ENCODE measurements at regions not wholly inside any gene's neighbourhood (a gene's known extent, or its start where the extent isn't known, plus 50 kb on each side); places are given as distances from the start of the nearest gene placed in this dataset.

DNA sequence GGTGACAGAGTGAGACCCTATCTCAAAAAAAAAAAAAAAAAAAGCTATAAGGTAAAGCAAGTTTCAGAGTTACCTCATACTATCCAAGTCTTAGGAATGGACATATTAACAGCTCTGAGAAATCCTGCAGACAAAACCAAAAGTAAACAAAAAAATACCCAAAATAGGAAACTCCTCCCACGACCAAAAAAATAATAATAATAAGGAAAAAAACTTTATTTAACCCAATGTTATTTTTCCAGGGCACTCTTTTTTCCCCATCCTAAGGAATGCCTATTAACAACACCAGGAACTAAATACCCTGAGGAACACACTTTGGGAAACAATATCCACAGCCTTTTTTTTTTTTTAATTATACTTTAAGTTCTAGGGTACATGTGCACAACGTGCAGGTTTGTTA is 135.5 kb upstream of the CCND2 start:
- H3K27me3 Mint-ChIP-seq: no peaks in the 10 kb centered on the region
- no peaks in the 10 kb centered on the region for H3K36me3 Mint-ChIP-seq
- H3K27ac Mint-ChIP-seq: no peak overlapping the region
- H3K9me3 Mint-ChIP-seq: no peaks in the 10 kb centered on the region
- no peak for ATAC-seq
- no peak overlapping the region for H3K4me3 Mint-ChIP-seq
- peaks cover 59% of the 10 kb centered on the region for H3K4me1 Mint-ChIP-seq

DNA sequence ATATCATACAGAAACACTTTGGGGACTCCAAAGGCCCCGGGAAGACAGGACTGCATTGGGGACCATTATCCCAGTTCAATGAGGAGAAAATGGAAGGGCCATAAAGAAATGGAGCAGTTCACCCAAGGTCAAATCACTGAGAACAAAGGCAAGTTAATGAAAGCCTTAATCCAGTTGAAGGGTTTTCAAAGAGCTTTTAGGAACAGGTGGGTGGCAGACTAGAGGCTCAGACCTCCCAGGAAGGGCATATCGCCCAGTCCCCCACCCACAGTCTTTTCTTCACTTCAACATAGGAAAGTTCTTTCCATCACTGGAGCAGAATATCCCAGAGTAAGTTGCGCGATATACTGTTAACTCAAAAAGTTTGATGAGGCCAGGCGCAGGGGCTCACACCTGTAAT is 136.1 kb upstream of the CCND2 start:
- Mint-ChIP-seq H3K4me3 (no peak overlapping the region), H3K36me3 (no peaks in the 10 kb centered on the region), H3K27ac (peak overlapping the region; percentile 91), H3K9me3 (no peaks in the 10 kb centered on the region), H3K4me1 (peaks cover 55% of the 10 kb centered on the region), H3K27me3 (no peaks in the 10 kb centered on the region)
- no peak for ATAC-seq

DNA sequence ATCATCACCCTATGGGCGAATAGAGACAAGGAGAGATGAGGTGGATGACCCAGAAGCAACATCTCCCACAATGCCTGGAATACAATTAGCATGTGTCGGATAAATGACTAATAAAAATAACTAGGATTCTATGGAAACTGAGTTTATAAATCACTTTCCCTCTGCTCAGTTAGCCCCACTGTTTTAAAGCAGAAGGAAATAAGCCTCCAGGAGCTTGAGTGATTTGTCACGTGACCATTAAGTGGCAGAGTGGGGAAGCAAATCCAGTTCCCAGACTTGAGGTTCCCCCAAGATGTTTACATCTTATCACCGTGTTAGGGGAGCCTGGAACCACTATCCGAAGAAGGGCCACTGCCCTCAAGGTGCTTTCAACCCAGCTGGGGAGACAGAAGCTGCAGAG is 136.5 kb upstream of the CCND2 start:
- Mint-ChIP-seq H3K27me3 (no peaks in the 10 kb centered on the region), H3K27ac (peak overlapping the region; percentile 91), H3K4me1 (peaks cover 54% of the 10 kb centered on the region), H3K4me3 (no peak overlapping the region), H3K9me3 (no peaks in the 10 kb centered on the region), H3K36me3 (no peaks in the 10 kb centered on the region)
- no peak for ATAC-seq

DNA sequence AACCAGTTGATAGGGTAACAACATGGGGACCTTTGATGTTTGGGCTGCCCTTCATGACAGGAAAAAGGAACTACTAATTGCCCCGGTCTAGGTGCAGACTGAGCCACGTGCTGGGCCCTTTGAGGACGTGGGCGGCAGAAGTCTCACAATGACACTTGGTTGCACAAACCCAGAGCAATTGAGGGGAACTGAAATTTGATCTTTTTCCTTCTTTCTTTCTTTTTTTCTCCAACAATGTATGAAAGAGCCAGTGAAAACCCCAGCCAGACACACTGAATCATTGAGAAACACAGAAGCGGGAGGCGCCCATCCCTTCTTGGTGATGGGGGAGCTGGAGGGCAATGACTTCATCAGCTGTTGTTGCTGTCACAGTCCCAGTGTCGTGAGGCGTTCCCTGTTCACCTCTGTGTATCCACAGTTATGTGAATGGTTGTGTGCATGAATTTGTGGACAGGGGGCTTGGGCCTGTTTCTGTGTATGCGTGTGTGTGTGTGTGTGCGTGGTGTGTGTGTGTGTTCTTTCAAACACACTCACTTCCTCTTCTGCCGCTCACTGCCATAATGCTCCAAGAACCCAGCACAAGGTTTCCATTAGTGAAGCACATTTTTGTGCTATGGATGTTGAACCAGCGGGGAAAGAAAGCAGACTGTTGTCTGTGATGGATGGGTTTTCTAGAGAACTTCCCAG is 137.5 kb upstream of the CCND2 start:
- peak; percentile 97 for ATAC-seq
- no peaks in the 10 kb centered on the region for H3K9me3 Mint-ChIP-seq
- peak overlapping the region; percentile 17 for H3K4me3 Mint-ChIP-seq
- no peaks in the 10 kb centered on the region for H3K36me3 Mint-ChIP-seq
- H3K4me1 Mint-ChIP-seq: peaks cover 56% of the 10 kb centered on the region
- H3K27ac Mint-ChIP-seq: peak overlapping the region; percentile 91
- no peaks in the 10 kb centered on the region for H3K27me3 Mint-ChIP-seq

DNA sequence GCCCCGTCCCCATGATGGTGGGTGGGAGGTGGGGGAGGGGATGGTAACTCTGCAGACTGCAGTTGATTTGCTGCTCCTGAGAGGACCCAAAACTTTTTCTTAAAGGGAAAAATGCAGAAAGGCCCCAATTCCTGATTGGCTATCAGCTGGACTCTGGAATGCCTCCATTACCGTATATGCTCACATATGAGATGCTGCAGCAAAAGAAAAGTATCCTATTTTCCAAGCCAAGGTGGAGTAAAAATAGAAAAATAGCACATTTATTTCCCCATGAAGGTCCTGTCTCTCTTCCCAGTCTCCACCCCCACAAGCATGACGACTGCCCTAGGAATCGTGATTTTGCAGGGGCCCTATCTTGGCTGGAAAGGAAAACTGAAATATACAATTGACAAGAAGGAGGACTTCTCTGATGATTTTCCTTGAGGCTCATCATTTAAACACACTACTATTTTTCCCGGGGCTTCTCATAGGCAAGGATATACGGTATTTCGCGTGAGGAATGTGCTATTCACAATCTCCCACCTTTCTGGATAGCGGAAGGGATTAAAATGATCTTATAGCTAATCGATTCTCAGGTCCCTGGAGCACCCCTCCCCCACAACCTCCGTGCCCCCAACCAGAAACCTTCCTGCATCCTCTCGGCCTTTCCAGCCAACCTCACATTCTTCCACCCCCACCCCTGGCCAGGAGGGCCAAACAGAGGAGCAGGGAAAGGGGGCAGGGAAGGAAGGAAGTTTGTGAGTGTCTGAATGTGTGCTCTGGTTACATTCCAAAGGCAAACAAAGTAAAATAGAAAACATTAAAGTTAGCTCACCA is 138.9 kb upstream of the CCND2 start:
- Mint-ChIP-seq H3K9me3 (no peaks in the 10 kb centered on the region), H3K4me1 (peaks cover 49% of the 10 kb centered on the region), H3K4me3 (no peak overlapping the region), H3K27me3 (no peaks in the 10 kb centered on the region), H3K27ac (peak overlapping the region; percentile 91), H3K36me3 (no peaks in the 10 kb centered on the region)
- ATAC-seq: no peak

DNA sequence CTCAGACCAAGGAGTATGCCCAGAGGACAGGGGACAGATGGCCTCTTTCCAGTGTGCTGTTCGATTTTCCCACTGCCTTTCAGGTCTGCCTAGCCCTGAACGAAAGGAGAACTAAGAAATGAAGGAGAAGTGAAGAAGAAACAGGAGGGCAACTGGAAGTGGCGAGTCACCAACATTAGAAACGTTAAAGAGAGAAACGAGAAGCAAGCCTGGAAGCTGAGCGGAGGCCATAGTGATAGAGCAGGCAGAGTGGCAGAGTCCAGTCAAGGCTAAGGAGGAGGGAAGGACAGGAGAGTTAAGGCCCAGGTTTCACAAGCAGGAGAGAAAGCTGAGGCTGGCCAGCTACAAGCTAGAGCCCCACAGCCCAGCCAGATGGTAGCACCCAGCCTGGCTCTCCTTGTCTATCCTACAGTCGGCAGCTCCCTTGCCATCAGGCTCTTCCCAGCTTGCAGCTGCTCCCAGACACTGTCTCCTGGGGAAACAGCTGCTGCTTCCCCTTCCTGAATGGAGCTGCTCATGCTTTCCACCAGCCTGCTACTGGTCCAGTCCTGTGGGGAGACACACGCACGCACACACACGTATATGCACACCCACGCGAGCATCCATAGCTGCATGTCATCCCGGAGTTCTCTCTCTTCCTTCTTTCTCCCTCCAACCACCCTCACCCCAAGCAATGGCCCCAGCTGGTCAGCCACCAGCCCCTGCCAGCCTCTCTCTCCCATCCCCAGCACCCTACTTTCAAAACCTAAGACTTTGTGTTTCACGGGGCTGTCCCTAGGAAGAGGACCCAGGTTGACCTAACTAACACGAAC is 139.7 kb upstream of the CCND2 start:
- no peak for ATAC-seq
- Mint-ChIP-seq H3K4me3 (no peak overlapping the region), H3K27me3 (no peaks in the 10 kb centered on the region), H3K27ac (peak overlapping the region; percentile 33), H3K9me3 (no peaks in the 10 kb centered on the region), H3K4me1 (peaks cover 43% of the 10 kb centered on the region), H3K36me3 (no peaks in the 10 kb centered on the region)

DNA sequence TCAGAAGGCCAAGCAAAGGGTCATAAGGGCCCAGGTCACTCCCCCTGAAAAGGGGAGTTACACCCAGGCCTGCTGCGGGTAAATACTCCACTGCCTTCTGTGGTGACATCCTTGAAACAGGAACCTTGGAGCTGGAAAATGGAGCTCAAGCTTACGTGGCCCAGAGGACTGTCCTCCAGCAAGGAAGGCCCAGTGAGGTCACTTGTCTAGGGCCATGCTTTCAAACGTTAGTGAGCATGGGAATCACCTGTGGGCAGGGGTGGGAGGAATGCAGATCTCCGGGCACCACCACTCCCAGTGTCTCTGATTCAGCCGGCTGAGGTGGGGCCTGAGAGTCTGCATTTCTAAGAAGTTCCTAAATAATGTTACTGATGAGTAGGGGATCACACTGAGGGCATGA is 140.5 kb upstream of the CCND2 start:
- no peaks in the 10 kb centered on the region for H3K27me3 Mint-ChIP-seq
- H3K4me1 Mint-ChIP-seq: peaks cover 43% of the 10 kb centered on the region
- no peak overlapping the region for H3K4me3 Mint-ChIP-seq
- ATAC-seq: no peak
- no peaks in the 10 kb centered on the region for H3K36me3 Mint-ChIP-seq
- H3K9me3 Mint-ChIP-seq: no peaks in the 10 kb centered on the region
- no peak overlapping the region for H3K27ac Mint-ChIP-seq

DNA sequence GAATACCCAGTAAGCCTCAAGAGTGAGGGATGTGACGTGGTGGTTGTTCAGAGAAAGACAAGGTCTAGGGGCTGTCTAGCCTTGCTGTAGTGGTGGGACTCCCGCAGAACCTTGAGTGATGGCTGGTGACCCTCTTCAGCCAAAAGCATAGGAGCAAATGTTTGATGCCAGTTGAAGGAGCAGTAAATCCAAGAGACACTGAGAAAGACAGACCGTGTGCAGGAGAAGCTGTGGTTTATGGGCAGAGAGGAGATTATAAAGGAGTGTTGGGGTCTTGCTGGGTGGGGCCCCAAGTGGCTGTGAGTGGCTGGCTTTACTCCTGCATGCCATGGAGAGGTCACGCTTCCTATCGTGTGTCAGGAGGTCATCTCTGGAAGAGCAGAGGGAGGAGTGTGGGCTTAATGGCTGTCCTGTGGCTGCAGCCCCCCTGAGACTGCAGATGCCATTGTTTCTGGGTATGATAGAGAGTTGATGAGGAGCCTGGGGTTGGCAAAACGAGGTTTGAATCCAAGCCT is 152.0 kb upstream of the CCND2 start:
- no peaks in the 10 kb centered on the region for H3K36me3 Mint-ChIP-seq
- no peak for ATAC-seq
- no peaks in the 10 kb centered on the region for H3K27me3 Mint-ChIP-seq
- no peaks in the 10 kb centered on the region for H3K9me3 Mint-ChIP-seq
- no peak overlapping the region for H3K27ac Mint-ChIP-seq
- H3K4me1 Mint-ChIP-seq: peaks cover 38% of the 10 kb centered on the region
- no peak overlapping the region for H3K4me3 Mint-ChIP-seq

DNA sequence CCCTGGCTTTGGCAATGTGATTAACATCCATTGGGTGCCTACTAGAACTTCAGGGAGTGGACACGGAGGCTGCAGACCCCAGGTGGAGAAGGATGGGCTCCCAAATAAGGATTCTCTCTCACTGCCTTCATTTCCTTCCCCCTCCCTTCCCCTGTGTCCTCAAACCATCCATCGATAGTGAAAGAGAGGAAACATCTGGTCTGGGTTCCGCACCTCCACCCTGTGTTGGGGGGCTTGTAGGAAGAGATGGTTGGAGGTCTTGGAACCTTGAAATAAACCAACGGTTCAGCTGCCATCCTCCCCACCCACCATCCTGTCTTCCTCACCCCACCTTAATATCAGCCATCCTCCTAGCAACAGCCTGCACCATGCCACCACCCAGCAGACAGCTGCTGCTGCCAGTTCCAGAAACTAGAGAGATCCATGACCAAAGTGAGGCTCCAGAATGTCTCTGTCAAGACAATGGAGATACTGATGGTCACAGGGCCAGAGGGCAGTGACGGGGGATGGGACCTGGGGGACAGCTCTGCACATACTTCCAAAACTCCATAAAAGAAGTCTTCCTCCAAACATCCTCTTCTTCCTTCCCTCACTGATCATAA is 153.1 kb upstream of the CCND2 start:
- Mint-ChIP-seq H3K4me1 (peaks cover 49% of the 10 kb centered on the region), H3K27ac (no peak overlapping the region), H3K36me3 (no peaks in the 10 kb centered on the region), H3K4me3 (no peak overlapping the region), H3K9me3 (no peaks in the 10 kb centered on the region), H3K27me3 (no peaks in the 10 kb centered on the region)
- ATAC-seq: no peak

DNA sequence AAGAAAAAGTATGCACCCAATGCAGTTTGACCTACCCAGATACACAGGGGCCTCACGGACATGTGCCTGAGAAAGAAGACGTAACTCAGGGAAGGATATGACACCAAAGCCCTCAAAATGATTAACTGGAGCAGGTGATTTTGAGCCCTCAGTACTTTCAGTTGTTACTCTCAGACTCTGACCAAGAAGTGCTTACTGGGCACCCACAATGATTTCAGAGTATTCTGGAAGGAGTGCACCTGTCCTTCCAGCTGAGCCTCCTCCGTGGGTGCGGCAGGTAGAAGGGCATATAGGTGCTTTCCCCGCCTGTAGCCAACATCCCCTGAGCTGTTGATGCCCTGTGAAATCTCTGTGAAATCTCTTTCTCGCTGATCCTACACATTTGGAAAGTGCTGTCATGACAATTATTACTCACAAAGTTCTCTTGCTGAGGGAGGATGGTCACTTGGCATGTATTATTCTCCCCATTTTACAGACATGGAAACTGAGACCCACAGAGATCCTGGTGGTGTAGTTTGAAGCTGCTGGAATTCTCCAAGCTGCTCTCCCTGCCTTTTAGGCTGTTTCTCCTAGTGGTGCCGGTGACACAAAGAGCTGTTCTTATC is 154.3 kb upstream of the CCND2 start:
- Mint-ChIP-seq H3K9me3 (no peaks in the 10 kb centered on the region), H3K4me3 (peak overlapping the region; percentile 47), H3K27me3 (no peaks in the 10 kb centered on the region), H3K36me3 (no peaks in the 10 kb centered on the region), H3K4me1 (peaks cover 58% of the 10 kb centered on the region), H3K27ac (peak overlapping the region; percentile 87)
- peak; percentile 79 for ATAC-seq

DNA sequence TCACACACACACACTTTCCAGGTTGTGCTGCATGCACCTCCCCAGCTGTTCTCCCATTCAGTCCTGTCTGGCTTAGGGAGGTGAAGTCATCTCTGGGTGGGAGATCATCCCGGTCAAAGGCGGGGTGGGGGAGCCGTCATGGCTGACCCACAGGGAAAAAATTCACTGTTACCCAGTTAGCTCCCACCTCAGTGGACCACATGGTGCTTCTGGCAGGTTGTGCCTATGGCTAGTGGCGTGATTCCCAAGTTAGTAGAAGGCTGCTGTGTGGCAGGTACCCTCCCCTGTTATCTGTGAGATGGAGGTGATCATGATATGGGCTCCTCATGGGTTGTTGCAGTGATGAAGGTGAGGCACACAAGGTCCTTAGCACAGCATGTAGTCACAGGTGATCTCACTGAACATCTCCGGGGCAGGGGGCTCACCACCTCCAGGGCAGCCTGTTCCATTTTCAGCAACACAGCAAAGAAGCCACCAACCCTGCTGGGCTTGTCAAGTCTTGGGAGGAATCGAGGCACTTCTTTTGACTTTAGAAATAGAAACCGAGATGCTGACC is 154.9 kb upstream of the CCND2 start:
- no peaks in the 10 kb centered on the region for H3K27me3 Mint-ChIP-seq
- H3K27ac Mint-ChIP-seq: peak overlapping the region; percentile 87

DNA sequence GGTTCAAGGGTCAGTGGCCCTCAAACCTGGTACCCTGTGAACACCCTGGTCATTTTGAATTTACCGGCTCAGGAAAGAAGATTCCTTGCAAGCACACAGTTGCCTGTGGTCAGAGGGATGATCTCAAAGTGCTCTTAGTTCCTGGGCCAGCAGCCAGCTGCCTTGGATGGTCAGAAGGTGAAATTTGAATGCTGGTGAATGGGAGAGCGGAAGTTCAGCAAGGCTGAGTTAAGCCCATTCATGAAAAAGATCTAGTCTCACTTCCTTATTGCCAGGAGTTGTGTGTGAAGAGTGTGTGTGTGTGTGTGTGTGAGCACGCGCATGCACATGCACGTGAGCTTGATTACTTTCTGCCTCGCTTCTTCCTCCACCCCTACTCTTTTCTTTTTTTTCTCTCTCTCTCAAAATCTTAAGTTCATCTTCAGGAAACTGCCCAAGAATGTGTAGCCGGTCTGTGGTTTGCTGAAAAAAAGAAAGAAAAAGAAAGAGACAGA is 155.5 kb upstream of the CCND2 start:
- Mint-ChIP-seq H3K9me3 (no peaks in the 10 kb centered on the region), H3K4me1 (peaks cover 62% of the 10 kb centered on the region), H3K4me3 (peak overlapping the region; percentile 47), H3K36me3 (no peaks in the 10 kb centered on the region), H3K27me3 (no peaks in the 10 kb centered on the region), H3K27ac (peak overlapping the region; percentile 87)
- peak; percentile 84 for ATAC-seq

More for the DNA sequence above, 154.9 kb upstream of the CCND2 start:
- no peak for ATAC-seq
- Mint-ChIP-seq H3K4me1 (peaks cover 58% of the 10 kb centered on the region), H3K4me3 (peak overlapping the region; percentile 47), H3K9me3 (no peaks in the 10 kb centered on the region), H3K36me3 (no peaks in the 10 kb centered on the region)

DNA sequence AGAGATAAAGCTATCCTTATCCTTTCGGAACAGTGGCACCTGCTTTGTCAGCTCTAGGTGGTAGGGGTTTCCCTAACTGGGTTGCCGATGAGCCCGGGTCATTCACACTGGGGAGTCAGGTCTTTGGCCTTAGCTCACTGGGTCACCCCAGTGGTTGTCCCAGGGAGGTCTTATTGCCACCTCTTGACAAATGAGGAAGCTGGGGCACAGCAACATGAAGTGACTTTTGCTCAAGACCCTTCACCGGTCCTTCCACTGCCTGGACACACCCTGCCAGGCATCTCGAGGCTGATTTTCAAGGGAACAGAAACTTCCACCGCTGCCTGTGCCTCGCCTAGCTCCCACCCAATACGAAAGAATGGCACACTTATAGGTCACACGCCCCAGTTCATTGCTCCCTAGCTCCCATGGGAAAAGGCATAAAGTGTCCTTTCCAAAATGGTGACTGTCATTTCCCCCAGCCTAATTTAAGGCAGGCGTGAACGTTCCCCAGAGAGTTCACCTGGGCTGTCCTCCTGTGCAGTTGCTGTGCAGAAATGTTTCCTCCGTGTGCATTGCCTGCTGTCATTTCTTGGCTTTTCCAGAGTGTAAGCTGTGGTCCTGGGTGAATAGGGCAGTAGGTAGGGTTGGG is 156.1 kb upstream of the CCND2 start:
- Mint-ChIP-seq H3K27me3 (no peaks in the 10 kb centered on the region), H3K27ac (peak overlapping the region; percentile 87), H3K4me1 (peaks cover 68% of the 10 kb centered on the region), H3K4me3 (peak overlapping the region; percentile 47), H3K9me3 (no peaks in the 10 kb centered on the region), H3K36me3 (no peaks in the 10 kb centered on the region)
- peak; percentile 3 for ATAC-seq

All from stimulated activated memory B cell treated with anti-CD40 and anti-IgM and Interleukin-4, amounts not matched to agents 10 μg/mL and 1 μg/mL and 100 μg/mL, for 72 hours (primary cell).